A673 (cell line): ENCODE measurements at regions not wholly inside any gene's neighbourhood (a gene's known extent, or its start where the extent isn't known, plus 50 kb on each side); places are given as distances from the start of the nearest gene placed in this dataset.

Experiments used
- BruUV-seq: library from RNA; stranded (reverse); fragments of 400-500 nt; replicated peaks from 2 replicates; lab custom pipeline; 2021; lab: Mats Ljungman, UMichigan
- CTCF ChIA-PET: fragments of 300-600 bp; sonication (Branson Sonifier 250); formaldehyde crosslinking; loops from one replicate; lab custom pipeline; 2022; ENCODE audit warnings: antibody characterized with exemption; lab: Charles Lee
- POLR2A ChIA-PET: fragments of 300-600 bp; sonication (Branson Sonifier 250); formaldehyde crosslinking; loops from one replicate; lab custom pipeline; 2022; ENCODE audit warnings: antibody characterized with exemption; ENCODE audit not compliant: low non-redundant PET; lab: Charles Lee
- DNase-seq: peaks from one replicate; pipeline ENCODE4 v3.0.0-alpha.2; 2015; ENCODE audit warnings: low spot score
- H3K27ac ChIP-seq: fragments of 200-600 bp; sonication (generic); 2 replicates; pipeline ENCODE4 v1.5.1; 2016; ENCODE audit warnings: mixed run types, low read depth, mild to moderate bottlenecking, mixed read lengths, antibody characterized with exemption, low read length; ENCODE audit not compliant: poor library complexity, severe bottlenecking
- H3K27me3 ChIP-seq: fragments of 200-600 bp; sonication (generic); replicated peaks from 2 replicates; pipeline ENCODE4 v1.6.1; 2017; ENCODE audit warnings: mixed run types, low read depth, mild to moderate bottlenecking, mixed read lengths, antibody characterized with exemption, low read length; ENCODE audit not compliant: insufficient read depth, poor library complexity
- H3K36me3 ChIP-seq: fragments of 200-600 bp; sonication (generic); 2 replicates; pipeline ENCODE4 v1.6.1; 2016; ENCODE audit warnings: mixed run types, mild to moderate bottlenecking, mixed read lengths, antibody characterized with exemption, low read length; ENCODE audit not compliant: insufficient read depth, poor library complexity, severe bottlenecking
- H3K4me1 ChIP-seq: fragments of 200-600 bp; sonication (generic); 2 replicates; pipeline ENCODE4 v1.6.1; 2017; ENCODE audit warnings: mixed run types, mild to moderate bottlenecking, mixed read lengths, antibody characterized with exemption, low read length; ENCODE audit not compliant: insufficient read depth, poor library complexity, severe bottlenecking
- H3K4me3 ChIP-seq: fragments of 200-600 bp; sonication (generic); 2 replicates; pipeline ENCODE4 v1.5.1; 2016; ENCODE audit warnings: low read depth, mixed run types, mild to moderate bottlenecking, mixed read lengths, low read length; ENCODE audit not compliant: poor library complexity, severe bottlenecking
- H3K9me3 ChIP-seq: fragments of 200-600 bp; sonication (generic); 2 replicates; pipeline ENCODE4 v1.6.1; 2016; ENCODE audit warnings: mixed run types, low read depth, mild to moderate bottlenecking, mixed read lengths, antibody characterized with exemption, low read length; ENCODE audit not compliant: poor library complexity, severe bottlenecking
- CTCF ChIP-seq: fragments of 300-800, 200-600 bp; sonication (generic); conservative IDR thresholded peaks from 2 replicates; pipeline ENCODE4 v1.5.1; 2017; ENCODE audit warnings: low read depth, mild to moderate bottlenecking, antibody characterized with exemption, low read length, moderate library complexity, mixed read lengths
- EZH2 ChIP-seq: fragments of 200-600 bp; sonication (generic); IDR thresholded peaks from 2 replicates; pipeline ENCODE4 v1.6.1; 2017; ENCODE audit warnings: borderline replicate concordance, low read depth, mild to moderate bottlenecking, mixed read lengths, antibody characterized with exemption, low read length; ENCODE audit not compliant: poor library complexity, severe bottlenecking
- intact Hi-C: fragments of 100-400 bp; cut with micrococcal nuclease; formaldehyde crosslinking; loops from one replicate; pipeline ENCODE4 v1.10.0; 2022; ENCODE audit not compliant: unreplicated experiment

GRCh38 chr6:85764844-85765243 is 122.2 kb upstream of the SYNCRIP start:
- TF ChIP-seq EZH2, result no peak
- TF ChIP-seq CTCF, result no peak
- intact Hi-C loops, result no loop called here

GRCh38 chr6:85756982-85757381 is 114.3 kb upstream of the SYNCRIP start:
- Histone ChIP-seq H3K36me3 (no peaks in the 10 kb centered on the region), H3K27ac (no peak overlapping the region), H3K9me3 (no peaks in the 10 kb centered on the region), H3K4me1 (no peaks in the 10 kb centered on the region), H3K27me3 (no peaks in the 10 kb centered on the region), H3K4me3 (no peak overlapping the region)
- DNase-seq, result peak; percentile 45
- no TSS peak for BruUV-seq
- CTCF ChIA-PET, result no interaction called here
- POLR2A ChIA-PET, result no interaction called here
- intact Hi-C loops, result loop anchor here (1.0 to 5.0 kb wide), 4 partner anchors 418 to 1270 kb away; no protein-coding TSS in a partner anchor
- TF ChIP-seq EZH2 (no peak), CTCF (peak; percentile 57)

More at GRCh38 chr6:85764844-85765243, 122.2 kb upstream of the SYNCRIP start:
- DNase-seq, result no peak
- Histone ChIP-seq H3K36me3 (no peaks in the 10 kb centered on the region), H3K27ac (no peak overlapping the region), H3K9me3 (no peaks in the 10 kb centered on the region), H3K4me3 (no peak overlapping the region), H3K4me1 (no peaks in the 10 kb centered on the region), H3K27me3 (no peaks in the 10 kb centered on the region)
- ChIA-PET POLR2A (no interaction called here), CTCF (no interaction called here)
- no TSS peak for BruUV-seq

GRCh38 chr6:85754894-85755293 is 112.2 kb upstream of the SYNCRIP start:
- ChIA-PET CTCF (no interaction called here), POLR2A (no interaction called here)
- TF ChIP-seq CTCF, result no peak
- TF ChIP-seq EZH2, result no peak
- no peaks in the 10 kb centered on the region for H3K36me3 ChIP-seq
- H3K27me3 ChIP-seq, result no peaks in the 10 kb centered on the region
- BruUV-seq, result no TSS peak
- no peaks in the 10 kb centered on the region for H3K9me3 ChIP-seq
- DNase-seq, result no peak
- no peak overlapping the region for H3K27ac ChIP-seq
- intact Hi-C loops, result loop anchor here (5.0 kb wide), 3 partner anchors 437 to 1272 kb away; no protein-coding TSS in a partner anchor
- H3K4me1 ChIP-seq, result no peaks in the 10 kb centered on the region
- no peak overlapping the region for H3K4me3 ChIP-seq
